ENCODE measurements at regions not wholly inside any gene's neighbourhood (a gene's known extent, or its start where the extent isn't known, plus 50 kb on each side); places are given as distances from the start of the nearest gene placed in this dataset.

GRCh38 chr20:24816431-24816830 is 132.6 kb upstream of the CST7 start:
- DNase-seq (no peak), ATAC-seq (no peak)
- H3K9me3 ChIP-seq (ENCODE audit: control insufficient read depth, low read length, poor library complexity, severe bottlenecking), result no peaks in the 10 kb centered on the region
- H3K27me3 Mint-ChIP-seq, result peaks cover 26% of the 10 kb centered on the region
- no peak overlapping the region for H3K27ac Mint-ChIP-seq
- no peaks in the 10 kb centered on the region for H3K36me3 Mint-ChIP-seq (ENCODE audit: low read depth)
- H3K4me1 Mint-ChIP-seq, result no peaks in the 10 kb centered on the region
- H3K4me3 Mint-ChIP-seq, result no peak overlapping the region

GRCh38 chr20:24816907-24817306 is 132.2 kb upstream of the CST7 start:
- Mint-ChIP-seq H3K4me1 (no peaks in the 10 kb centered on the region), H3K27ac (no peak overlapping the region), H3K27me3 (peaks cover 31% of the 10 kb centered on the region), H3K36me3 (ENCODE audit: low read depth) (no peaks in the 10 kb centered on the region), H3K4me3 (no peak overlapping the region)
- ATAC-seq, result no peak
- no peak for DNase-seq
- H3K9me3 ChIP-seq (ENCODE audit: control insufficient read depth, low read length, poor library complexity, severe bottlenecking), result no peaks in the 10 kb centered on the region

- Mint-ChIP-seq H3K27me3 (peaks cover 32% of the 10 kb centered on the region), H3K27ac (no peak overlapping the region), H3K36me3 (ENCODE audit: low read depth) (no peaks in the 10 kb centered on the region), H3K4me1 (no peaks in the 10 kb centered on the region), H3K4me3 (no peak overlapping the region)
- ATAC-seq, result no peak
- no peaks in the 10 kb centered on the region for H3K9me3 ChIP-seq (ENCODE audit: control insufficient read depth, low read length, poor library complexity, severe bottlenecking)
- no peak for DNase-seq
Measured at GRCh38 chr20:24817351-24817750, 131.7 kb upstream of the CST7 start.

GRCh38 chr20:24818056-24818455 is 131.0 kb upstream of the CST7 start:
- no peak for ATAC-seq
- H3K27ac Mint-ChIP-seq, result no peak overlapping the region
- no peak for DNase-seq
- H3K36me3 Mint-ChIP-seq (ENCODE audit: low read depth), result no peaks in the 10 kb centered on the region
- no peaks in the 10 kb centered on the region for H3K4me1 Mint-ChIP-seq
- H3K27me3 Mint-ChIP-seq, result peaks cover 32% of the 10 kb centered on the region
- no peak overlapping the region for H3K4me3 Mint-ChIP-seq
- no peaks in the 10 kb centered on the region for H3K9me3 ChIP-seq (ENCODE audit: control insufficient read depth, low read length, poor library complexity, severe bottlenecking)

- H3K4me3 Mint-ChIP-seq, result no peak overlapping the region
- no peak overlapping the region for H3K27ac Mint-ChIP-seq
- H3K27me3 Mint-ChIP-seq, result peaks cover 26% of the 10 kb centered on the region
- no peaks in the 10 kb centered on the region for H3K36me3 Mint-ChIP-seq (ENCODE audit: low read depth)
- DNase-seq, result no peak
- H3K4me1 Mint-ChIP-seq, result no peaks in the 10 kb centered on the region
- no peaks in the 10 kb centered on the region for H3K9me3 ChIP-seq (ENCODE audit: control insufficient read depth, low read length, poor library complexity, severe bottlenecking)
- ATAC-seq, result no peak
Measured at GRCh38 chr20:24819331-24819965, 129.6 kb upstream of the CST7 start.

GRCh38 chr20:24820345-24820744 is 128.7 kb upstream of the CST7 start:
- Mint-ChIP-seq H3K36me3 (ENCODE audit: low read depth) (no peaks in the 10 kb centered on the region), H3K27me3 (peaks cover 18% of the 10 kb centered on the region), H3K27ac (no peak overlapping the region), H3K4me1 (no peaks in the 10 kb centered on the region), H3K4me3 (no peak overlapping the region)
- ATAC-seq, result no peak
- no peaks in the 10 kb centered on the region for H3K9me3 ChIP-seq (ENCODE audit: control insufficient read depth, low read length, poor library complexity, severe bottlenecking)
- DNase-seq, result no peak

- H3K9me3 ChIP-seq (ENCODE audit: control insufficient read depth, low read length, poor library complexity, severe bottlenecking), result no peaks in the 10 kb centered on the region
- Mint-ChIP-seq H3K4me3 (no peak overlapping the region), H3K27me3 (peaks cover 18% of the 10 kb centered on the region), H3K27ac (no peak overlapping the region), H3K36me3 (ENCODE audit: low read depth) (no peaks in the 10 kb centered on the region), H3K4me1 (no peaks in the 10 kb centered on the region)
- DNase-seq (no peak), ATAC-seq (no peak)
Measured at GRCh38 chr20:24821391-24821790, 127.7 kb upstream of the CST7 start.

GRCh38 chr20:24823176-24823784 is 125.8 kb upstream of the CST7 start:
- DNase-seq (no peak), ATAC-seq (no peak)
- Mint-ChIP-seq H3K27ac (no peak overlapping the region), H3K27me3 (peaks cover 6% of the 10 kb centered on the region), H3K4me3 (no peak overlapping the region), H3K36me3 (ENCODE audit: low read depth) (no peaks in the 10 kb centered on the region), H3K4me1 (no peaks in the 10 kb centered on the region)
- H3K9me3 ChIP-seq (ENCODE audit: control insufficient read depth, low read length, poor library complexity, severe bottlenecking), result no peaks in the 10 kb centered on the region

- ATAC-seq, result no peak
- H3K27ac Mint-ChIP-seq, result no peak overlapping the region
- H3K9me3 ChIP-seq (ENCODE audit: control insufficient read depth, low read length, poor library complexity, severe bottlenecking), result no peaks in the 10 kb centered on the region
- no peaks in the 10 kb centered on the region for H3K4me1 Mint-ChIP-seq
- peaks cover 6% of the 10 kb centered on the region for H3K27me3 Mint-ChIP-seq
- no peak for DNase-seq
- H3K36me3 Mint-ChIP-seq (ENCODE audit: low read depth), result no peaks in the 10 kb centered on the region
- no peak overlapping the region for H3K4me3 Mint-ChIP-seq
Measured at GRCh38 chr20:24823989-24824693, 124.9 kb upstream of the CST7 start.

- Mint-ChIP-seq H3K27me3 (peaks cover 6% of the 10 kb centered on the region), H3K4me1 (no peaks in the 10 kb centered on the region), H3K36me3 (ENCODE audit: low read depth) (no peaks in the 10 kb centered on the region), H3K4me3 (no peak overlapping the region), H3K27ac (no peak overlapping the region)
- H3K9me3 ChIP-seq (ENCODE audit: control insufficient read depth, low read length, poor library complexity, severe bottlenecking), result no peaks in the 10 kb centered on the region
- no peak for DNase-seq
- ATAC-seq, result no peak
Measured at GRCh38 chr20:24825591-24825990, 123.5 kb upstream of the CST7 start.

GRCh38 chr20:24827603-24828295 is 121.3 kb upstream of the CST7 start:
- ATAC-seq, result no peak
- Mint-ChIP-seq H3K4me1 (no peaks in the 10 kb centered on the region), H3K27me3 (no peaks in the 10 kb centered on the region)

GRCh38 chr20:24828992-24829648 is 119.9 kb upstream of the CST7 start:
- Mint-ChIP-seq H3K4me3 (no peak overlapping the region), H3K36me3 (ENCODE audit: low read depth) (no peaks in the 10 kb centered on the region), H3K27me3 (no peaks in the 10 kb centered on the region), H3K4me1 (no peaks in the 10 kb centered on the region), H3K27ac (no peak overlapping the region)
- ATAC-seq, result no peak
- H3K9me3 ChIP-seq (ENCODE audit: control insufficient read depth, low read length, poor library complexity, severe bottlenecking), result no peaks in the 10 kb centered on the region
- DNase-seq, result no peak

More at GRCh38 chr20:24827603-24828295, 121.3 kb upstream of the CST7 start:
- DNase-seq, result no peak
- Mint-ChIP-seq H3K36me3 (ENCODE audit: low read depth) (no peaks in the 10 kb centered on the region), H3K27ac (no peak overlapping the region), H3K4me3 (no peak overlapping the region)
- H3K9me3 ChIP-seq (ENCODE audit: control insufficient read depth, low read length, poor library complexity, severe bottlenecking), result no peaks in the 10 kb centered on the region
